Activated CD4-positive, alpha-beta memory T cell treated with anti-CD3 and anti-CD28 coated beads for 36 hours (primary cell): ENCODE measurements at regions not wholly inside any gene's neighbourhood (a gene's known extent, or its start where the extent isn't known, plus 50 kb on each side); places are given as distances from the start of the nearest gene placed in this dataset.

Experiments
- CTCF ChIA-PET: fragments of 350-600 bp; sonication (Branson Sonifier 250); formaldehyde crosslinking; loops from one replicate; lab custom pipeline; 2021; ENCODE audit warnings: antibody characterized with exemption, inconsistent platforms; lab: Charles Lee
- POLR2A ChIA-PET: fragments of 350-600 bp; sonication (Branson Sonifier 250); formaldehyde crosslinking; loops from one replicate; lab custom pipeline; 2021; ENCODE audit warnings: antibody characterized with exemption; lab: Charles Lee
- DNase-seq: peaks from one replicate; pipeline ENCODE4 v3.0.0-alpha.2; 2020
- H3K27ac Mint-ChIP-seq: one replicate; pipeline ENCODE4 v1.8.0; 2021; ENCODE audit warnings: mixed read lengths
- H3K27me3 Mint-ChIP-seq: one replicate; pipeline ENCODE4 v1.8.0; 2021; ENCODE audit warnings: mixed read lengths
- H3K36me3 Mint-ChIP-seq: one replicate; pipeline ENCODE4 v1.8.0; 2021; ENCODE audit warnings: mixed read lengths
- H3K4me1 Mint-ChIP-seq: one replicate; pipeline ENCODE4 v1.8.0; 2021; ENCODE audit warnings: low read depth, mixed read lengths
- H3K4me3 Mint-ChIP-seq: one replicate; pipeline ENCODE4 v1.8.0; 2021; ENCODE audit warnings: mild to moderate bottlenecking, mixed read lengths
- H3K9me3 Mint-ChIP-seq: one replicate; pipeline ENCODE4 v1.8.0; 2021; ENCODE audit warnings: mixed read lengths
- intact Hi-C: fragments of 100-400 bp; cut with micrococcal nuclease; formaldehyde crosslinking; loops from one replicate; pipeline ENCODE4 v1.15.1; 2023

DNA sequence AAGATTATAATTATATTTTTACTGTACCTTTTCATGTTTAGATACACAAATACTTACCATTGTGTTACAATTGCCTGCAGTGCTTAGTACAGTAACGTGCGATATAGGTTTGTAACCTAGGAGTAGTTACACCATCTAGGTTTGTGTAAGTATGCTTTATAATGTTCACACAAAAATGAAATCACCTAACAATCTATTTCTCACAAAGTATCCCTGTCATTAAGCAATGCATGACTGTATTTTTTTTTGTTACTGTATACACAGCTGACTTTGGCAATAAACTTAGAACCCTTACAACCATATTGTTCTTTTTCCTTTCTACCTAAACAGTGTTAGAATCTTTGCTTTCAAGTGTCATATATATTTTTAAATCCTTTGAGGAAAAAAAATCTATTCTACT, 303.0 kb upstream of the E2F7 start:
- H3K27ac Mint-ChIP-seq = no peak overlapping the region
- ChIA-PET POLR2A (no interaction called here), CTCF (no interaction called here)
- no peaks in the 10 kb centered on the region for H3K27me3 Mint-ChIP-seq
- no peaks in the 10 kb centered on the region for H3K36me3 Mint-ChIP-seq
- no peak overlapping the region for H3K4me3 Mint-ChIP-seq
- intact Hi-C loops = no loop called here
- H3K4me1 Mint-ChIP-seq = no peaks in the 10 kb centered on the region
- H3K9me3 Mint-ChIP-seq = no peaks in the 10 kb centered on the region
- no peak for DNase-seq

DNA sequence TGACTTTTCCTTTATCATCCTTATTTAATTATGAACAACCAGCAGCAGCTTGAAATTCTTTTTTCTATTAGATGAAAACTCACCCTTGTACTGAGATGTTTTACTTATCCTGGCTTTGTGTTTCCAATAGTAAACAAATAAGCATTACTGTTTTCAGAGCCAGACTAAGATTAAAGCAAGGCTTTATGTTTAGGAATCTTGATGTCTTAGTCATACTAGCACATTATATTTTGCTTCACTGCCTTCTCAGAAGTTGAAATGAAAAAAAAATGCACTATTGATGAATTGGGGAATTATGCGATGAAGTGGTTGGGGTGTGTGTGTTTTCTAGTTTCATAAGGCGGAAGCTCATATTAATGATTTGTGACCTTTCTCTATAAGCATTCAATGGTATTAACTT, 301.2 kb upstream of the E2F7 start:
- Mint-ChIP-seq H3K4me3 (no peak overlapping the region), H3K27ac (no peak overlapping the region), H3K4me1 (no peaks in the 10 kb centered on the region), H3K36me3 (no peaks in the 10 kb centered on the region), H3K9me3 (no peaks in the 10 kb centered on the region), H3K27me3 (no peaks in the 10 kb centered on the region)
- ChIA-PET CTCF (no interaction called here), POLR2A (no interaction called here)
- DNase-seq = no peak
- intact Hi-C loops = no loop called here

DNA sequence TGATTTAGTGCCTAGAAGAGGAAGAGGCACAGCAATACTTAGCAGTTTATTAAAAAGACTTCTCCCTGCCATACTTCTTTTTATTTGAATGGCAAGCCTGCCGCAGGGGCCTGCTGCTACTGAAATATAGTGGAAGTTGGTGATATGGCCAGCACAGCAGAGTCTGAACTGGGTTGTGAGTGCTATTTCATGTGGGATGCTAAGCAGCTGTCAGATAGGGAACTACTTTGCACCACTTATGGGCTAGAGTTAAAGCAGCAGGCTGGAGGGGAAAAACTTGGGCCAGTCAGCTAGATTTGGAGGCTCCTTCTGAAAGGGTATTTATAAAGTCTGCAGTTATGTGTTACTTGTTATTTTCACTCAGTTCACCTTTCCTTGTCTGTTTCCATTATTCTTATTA, 299.0 kb upstream of the E2F7 start:
- POLR2A ChIA-PET = no interaction called here
- Mint-ChIP-seq H3K27ac (no peak overlapping the region), H3K4me1 (no peaks in the 10 kb centered on the region), H3K36me3 (no peaks in the 10 kb centered on the region), H3K4me3 (no peak overlapping the region), H3K9me3 (no peaks in the 10 kb centered on the region), H3K27me3 (no peaks in the 10 kb centered on the region)
- CTCF ChIA-PET = no interaction called here
- intact Hi-C loops = no loop called here
- no peak for DNase-seq

DNA sequence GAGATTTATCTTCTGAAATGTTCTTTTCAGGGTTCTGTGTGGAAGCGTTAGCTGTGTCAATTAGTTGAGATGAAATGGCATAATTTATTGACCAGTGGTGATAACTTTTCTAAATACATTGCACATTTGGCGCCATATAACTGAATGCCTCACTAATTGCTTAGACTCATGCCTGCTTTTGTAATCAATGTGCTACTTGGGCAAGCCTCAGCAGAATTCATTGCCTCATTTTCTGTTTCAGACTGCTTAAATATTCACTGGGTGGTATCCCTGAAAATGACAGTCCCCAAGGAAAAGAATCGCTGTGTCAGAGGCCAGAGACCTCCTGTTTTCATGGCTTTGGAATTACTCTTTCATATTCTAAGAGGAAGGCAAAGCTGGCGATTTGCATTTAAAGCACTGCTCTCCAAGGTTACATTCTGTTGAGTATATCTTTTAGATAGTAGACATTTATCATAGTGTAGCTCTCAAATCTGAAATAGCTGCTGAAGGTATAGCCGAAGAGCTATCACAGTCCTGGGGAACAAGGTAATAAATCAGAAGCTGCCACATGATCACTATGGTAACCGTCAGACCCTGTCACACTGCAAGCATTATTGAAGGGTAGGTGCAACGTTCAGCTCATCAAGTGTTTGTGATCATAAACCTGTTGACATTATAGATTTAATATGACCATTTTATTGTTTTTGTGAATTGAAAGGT, 297.3 kb upstream of the E2F7 start:
- no peak overlapping the region for H3K4me3 Mint-ChIP-seq
- CTCF ChIA-PET = no interaction called here
- H3K27ac Mint-ChIP-seq = no peak overlapping the region
- POLR2A ChIA-PET = no interaction called here
- no peaks in the 10 kb centered on the region for H3K36me3 Mint-ChIP-seq
- H3K27me3 Mint-ChIP-seq = no peaks in the 10 kb centered on the region
- intact Hi-C loops = no loop called here
- H3K9me3 Mint-ChIP-seq = no peaks in the 10 kb centered on the region
- DNase-seq = no peak
- H3K4me1 Mint-ChIP-seq = no peaks in the 10 kb centered on the region

DNA sequence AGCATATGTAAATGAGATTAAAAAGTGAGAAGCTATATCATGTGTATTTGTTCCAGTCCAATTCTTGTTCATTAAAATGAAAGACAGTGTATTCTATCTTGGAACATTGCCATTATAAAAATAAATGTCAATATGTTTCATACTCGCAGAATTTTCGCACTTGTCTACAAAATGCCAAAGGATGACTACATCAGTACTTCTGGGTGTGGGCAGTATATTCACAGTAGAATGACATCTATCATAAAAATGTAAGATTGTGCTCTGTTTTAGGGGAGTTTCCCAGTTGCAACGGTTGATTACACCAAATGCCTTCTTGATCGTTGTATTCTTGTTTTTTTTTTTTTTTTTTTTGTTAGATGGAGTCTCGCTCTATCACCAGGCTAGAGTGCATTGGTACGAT, 292.3 kb upstream of the E2F7 start:
- intact Hi-C loops = no loop called here
- POLR2A ChIA-PET = no interaction called here
- Mint-ChIP-seq H3K27me3 (no peaks in the 10 kb centered on the region), H3K9me3 (no peaks in the 10 kb centered on the region), H3K36me3 (no peaks in the 10 kb centered on the region), H3K4me3 (no peak overlapping the region), H3K27ac (no peak overlapping the region), H3K4me1 (no peaks in the 10 kb centered on the region)
- CTCF ChIA-PET = no interaction called here
- no peak for DNase-seq

DNA sequence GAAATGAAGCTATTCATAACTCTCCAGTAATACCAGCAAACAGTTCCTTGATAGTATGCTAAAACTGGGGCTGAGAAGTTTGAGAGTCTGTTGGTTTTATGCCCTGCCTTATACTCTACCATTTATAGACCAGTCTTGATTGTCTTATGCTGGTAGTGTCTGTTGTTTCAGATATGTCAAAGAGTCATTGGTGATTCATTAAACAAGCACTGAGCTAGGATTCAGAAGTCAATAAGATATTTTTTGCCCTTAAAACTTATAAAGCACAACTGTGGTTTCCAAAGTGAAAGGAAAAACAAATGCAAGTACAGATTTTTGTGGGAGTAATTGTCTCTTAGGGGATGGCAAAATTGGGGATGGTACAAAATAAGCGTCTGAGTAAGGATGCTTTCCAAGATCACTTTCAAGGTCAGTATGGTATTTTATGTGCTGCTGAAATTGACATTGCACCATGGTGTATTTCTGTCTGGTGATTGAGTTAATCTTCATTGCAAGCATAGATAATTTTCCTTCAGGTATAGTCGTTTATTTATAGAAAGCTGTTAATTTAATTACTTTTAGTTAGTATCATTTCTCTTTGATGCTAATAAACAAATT, 289.5 kb upstream of the E2F7 start:
- CTCF ChIA-PET = no interaction called here
- H3K27me3 Mint-ChIP-seq = no peaks in the 10 kb centered on the region
- H3K9me3 Mint-ChIP-seq = no peaks in the 10 kb centered on the region
- no peak overlapping the region for H3K27ac Mint-ChIP-seq
- H3K36me3 Mint-ChIP-seq = no peaks in the 10 kb centered on the region
- intact Hi-C loops = no loop called here
- no peak overlapping the region for H3K4me3 Mint-ChIP-seq
- POLR2A ChIA-PET = no interaction called here
- no peaks in the 10 kb centered on the region for H3K4me1 Mint-ChIP-seq
- no peak for DNase-seq

DNA sequence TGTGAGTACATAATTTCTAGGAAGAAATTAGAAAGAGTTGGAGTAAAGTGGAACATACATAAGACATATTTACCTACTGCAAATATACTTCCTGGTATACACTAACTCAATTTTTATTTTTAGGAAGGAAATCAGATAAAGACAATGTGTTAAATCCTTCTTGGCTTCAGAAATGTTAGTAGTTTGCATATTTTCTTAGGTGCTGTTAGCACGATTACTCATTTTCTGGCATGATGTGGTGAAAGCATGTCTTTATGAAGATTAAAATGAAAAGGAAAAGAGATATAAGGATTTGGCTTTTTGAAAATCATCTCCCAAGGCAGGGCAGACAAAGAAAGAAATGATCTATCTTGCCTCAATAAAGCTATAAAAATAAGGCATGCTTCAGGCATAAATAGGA, 287.6 kb upstream of the E2F7 start:
- intact Hi-C loops = no loop called here
- no peaks in the 10 kb centered on the region for H3K4me1 Mint-ChIP-seq
- ChIA-PET CTCF (no interaction called here), POLR2A (no interaction called here)
- H3K27me3 Mint-ChIP-seq = no peaks in the 10 kb centered on the region
- H3K9me3 Mint-ChIP-seq = no peaks in the 10 kb centered on the region
- no peak for DNase-seq
- H3K27ac Mint-ChIP-seq = no peak overlapping the region
- H3K4me3 Mint-ChIP-seq = no peak overlapping the region
- no peaks in the 10 kb centered on the region for H3K36me3 Mint-ChIP-seq

DNA sequence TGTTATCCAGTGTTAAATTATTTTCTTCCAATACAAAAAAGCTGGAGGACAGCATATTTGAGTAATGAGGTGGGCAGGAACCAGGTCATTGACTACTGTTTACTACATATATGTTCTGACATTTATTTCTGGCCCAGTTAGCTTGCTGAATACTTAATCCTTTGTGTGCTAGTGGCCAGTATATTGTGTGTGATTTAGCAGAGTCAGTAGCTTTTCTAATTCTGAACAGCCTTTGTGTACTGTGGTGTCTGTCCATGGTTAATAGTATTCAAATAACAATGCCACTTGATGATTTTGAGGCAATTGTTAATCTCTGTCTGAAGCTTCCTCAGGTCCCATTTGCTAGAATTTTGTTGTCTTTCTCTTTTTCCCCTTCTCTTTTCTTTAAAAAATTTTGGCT, 286.5 kb upstream of the E2F7 start:
- Mint-ChIP-seq H3K27ac (no peak overlapping the region), H3K4me1 (no peaks in the 10 kb centered on the region), H3K9me3 (no peaks in the 10 kb centered on the region), H3K36me3 (no peaks in the 10 kb centered on the region), H3K4me3 (no peak overlapping the region), H3K27me3 (no peaks in the 10 kb centered on the region)
- no peak for DNase-seq
- CTCF ChIA-PET = no interaction called here
- POLR2A ChIA-PET = no interaction called here
- intact Hi-C loops = no loop called here

DNA sequence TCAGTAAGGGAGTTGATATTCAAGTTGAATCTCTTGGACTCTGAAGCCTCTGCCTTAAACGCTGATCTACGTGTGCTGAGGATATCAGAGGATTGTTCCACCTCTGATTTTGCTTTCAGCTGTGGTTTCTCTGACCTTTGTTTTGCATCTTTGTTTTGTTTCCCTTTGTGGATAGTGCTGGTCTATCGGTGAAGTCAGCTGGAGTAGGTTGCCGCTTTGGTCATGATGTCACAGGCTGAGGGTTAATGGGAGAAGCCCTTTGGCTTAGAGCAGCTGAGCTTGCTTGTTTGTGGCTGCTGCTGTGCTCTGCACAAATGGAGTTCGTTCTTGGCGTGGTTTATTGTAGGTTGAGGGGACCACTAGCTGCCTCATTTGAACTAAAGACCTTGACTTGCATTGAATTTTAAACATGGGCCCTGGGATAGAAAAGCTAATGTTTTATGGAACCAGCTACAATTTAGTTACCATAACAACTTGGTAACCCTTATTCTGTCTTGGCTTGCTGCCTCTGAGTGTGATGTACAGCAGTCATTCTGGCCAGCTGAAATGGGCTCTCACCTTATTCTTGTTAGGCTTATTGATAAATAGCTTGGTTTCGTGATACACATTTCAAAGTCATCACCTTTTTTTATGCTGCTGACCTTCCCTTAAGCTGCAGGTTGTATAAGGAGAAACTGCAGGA, 284.5 kb upstream of the E2F7 start:
- H3K4me3 Mint-ChIP-seq = no peak overlapping the region
- H3K27ac Mint-ChIP-seq = no peak overlapping the region
- H3K27me3 Mint-ChIP-seq = no peaks in the 10 kb centered on the region
- intact Hi-C loops = no loop called here
- H3K36me3 Mint-ChIP-seq = no peaks in the 10 kb centered on the region
- POLR2A ChIA-PET = no interaction called here
- no peaks in the 10 kb centered on the region for H3K9me3 Mint-ChIP-seq
- no peaks in the 10 kb centered on the region for H3K4me1 Mint-ChIP-seq
- CTCF ChIA-PET = no interaction called here
- no peak for DNase-seq

DNA sequence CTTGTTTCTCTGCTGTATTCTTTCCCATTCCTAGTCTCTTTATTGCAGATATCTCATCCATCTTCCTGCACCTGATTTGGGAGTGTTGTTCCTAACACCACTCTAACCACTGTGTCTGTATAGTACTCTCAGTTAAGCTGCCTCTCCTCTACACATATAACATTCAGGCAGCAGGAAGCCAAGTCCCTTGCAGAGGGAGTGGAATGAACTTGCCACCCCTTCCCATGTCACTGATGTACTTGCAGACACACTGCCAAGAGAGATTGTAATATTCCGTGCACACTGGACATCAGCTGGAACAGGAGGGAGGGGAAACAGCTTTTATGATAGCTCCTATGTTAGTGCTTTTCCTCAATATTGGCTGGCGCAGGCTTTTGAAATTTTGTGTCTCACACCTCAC, 281.6 kb upstream of the E2F7 start:
- H3K4me1 Mint-ChIP-seq = no peaks in the 10 kb centered on the region
- ChIA-PET POLR2A (no interaction called here), CTCF (no interaction called here)
- no peaks in the 10 kb centered on the region for H3K9me3 Mint-ChIP-seq
- H3K27me3 Mint-ChIP-seq = no peaks in the 10 kb centered on the region
- H3K4me3 Mint-ChIP-seq = no peak overlapping the region
- no peak for DNase-seq
- intact Hi-C loops = no loop called here
- no peaks in the 10 kb centered on the region for H3K36me3 Mint-ChIP-seq
- no peak overlapping the region for H3K27ac Mint-ChIP-seq

DNA sequence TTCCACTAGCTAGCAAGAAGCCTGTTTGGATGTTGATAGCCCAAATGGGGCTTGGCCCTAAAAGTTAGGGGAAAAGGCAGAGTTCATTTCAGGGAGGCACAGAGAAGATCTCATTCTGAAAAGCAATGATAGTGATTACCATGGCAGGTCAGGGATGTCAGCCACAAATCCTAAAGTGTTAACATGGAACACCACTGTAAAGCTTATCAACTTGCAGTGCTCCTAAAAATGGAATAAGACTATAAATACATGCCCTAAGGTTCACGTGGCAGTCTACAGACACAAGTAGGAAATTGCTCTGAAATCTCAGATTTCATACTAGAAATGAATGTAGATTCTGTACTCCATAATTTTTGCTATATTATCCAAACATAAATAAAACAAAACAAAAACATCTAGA, 280.0 kb upstream of the E2F7 start:
- no peak for DNase-seq
- Mint-ChIP-seq H3K9me3 (no peaks in the 10 kb centered on the region), H3K27me3 (no peaks in the 10 kb centered on the region), H3K4me3 (no peak overlapping the region), H3K27ac (no peak overlapping the region), H3K36me3 (no peaks in the 10 kb centered on the region), H3K4me1 (no peaks in the 10 kb centered on the region)
- CTCF ChIA-PET = no interaction called here
- POLR2A ChIA-PET = no interaction called here
- intact Hi-C loops = no loop called here

DNA sequence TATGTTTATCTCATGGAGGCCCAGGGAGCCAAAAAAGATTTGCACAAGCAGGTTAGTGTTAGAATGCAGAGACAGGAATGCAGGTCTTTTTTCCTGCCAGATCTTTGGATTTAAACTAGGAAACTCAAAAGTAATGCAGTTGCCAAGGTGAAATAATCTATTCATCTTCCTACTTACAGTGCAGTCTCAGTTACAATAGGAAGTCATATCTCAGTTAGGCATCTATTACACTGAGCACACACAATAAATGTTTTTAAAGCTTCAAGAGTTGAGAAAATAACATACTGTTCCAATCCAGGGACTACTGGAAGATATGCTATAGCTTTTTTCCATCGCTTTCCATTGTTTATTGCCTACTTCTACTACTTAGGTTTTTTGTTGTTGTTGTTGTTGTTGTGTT, 279.3 kb upstream of the E2F7 start:
- H3K27ac Mint-ChIP-seq = no peak overlapping the region
- no peaks in the 10 kb centered on the region for H3K27me3 Mint-ChIP-seq
- CTCF ChIA-PET = no interaction called here
- POLR2A ChIA-PET = no interaction called here
- H3K36me3 Mint-ChIP-seq = no peaks in the 10 kb centered on the region
- intact Hi-C loops = no loop called here
- no peak overlapping the region for H3K4me3 Mint-ChIP-seq
- H3K9me3 Mint-ChIP-seq = no peaks in the 10 kb centered on the region
- no peak for DNase-seq
- H3K4me1 Mint-ChIP-seq = no peaks in the 10 kb centered on the region

DNA sequence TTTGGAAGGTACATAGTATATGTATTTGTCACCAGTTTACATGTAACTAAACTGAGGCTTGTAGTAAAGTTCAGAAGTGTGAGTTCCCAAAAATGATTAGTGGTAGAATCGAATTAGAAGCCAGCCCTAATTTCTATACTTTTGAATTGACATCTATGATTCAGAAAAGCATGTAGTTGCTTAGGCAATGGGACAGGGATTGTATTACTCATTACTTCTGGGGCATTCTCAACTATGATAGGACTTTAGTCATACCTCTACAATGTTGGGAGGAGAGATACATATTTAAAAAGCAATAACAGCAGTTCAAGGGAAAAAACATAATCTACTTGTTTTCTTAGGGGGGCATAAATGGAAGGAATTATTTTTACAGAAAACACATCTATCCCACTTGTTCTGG, 277.9 kb upstream of the E2F7 start:
- H3K9me3 Mint-ChIP-seq = no peaks in the 10 kb centered on the region

More for the DNA sequence above, 277.9 kb upstream of the E2F7 start:
- POLR2A ChIA-PET = no interaction called here
- intact Hi-C loops = no loop called here
- DNase-seq = no peak
- Mint-ChIP-seq H3K36me3 (no peaks in the 10 kb centered on the region), H3K27ac (no peak overlapping the region), H3K4me1 (no peaks in the 10 kb centered on the region), H3K4me3 (no peak overlapping the region), H3K27me3 (no peaks in the 10 kb centered on the region)
- CTCF ChIA-PET = no interaction called here
